K562 (cell line): ENCODE measurements at regions not wholly inside any gene's neighbourhood (a gene's known extent, or its start where the extent isn't known, plus 50 kb on each side); places are given as distances from the start of the nearest gene placed in this dataset.
A peak's percentile ranks its signal among the peaks of the same experiment; 100 is the strongest.

Experiments
- BRD9 ChIP-seq: fragments of 450-650 bp; IDR thresholded peaks from 2 replicates; pipeline ENCODE4 v1.6.1; 2018; ENCODE audit warnings: low read depth; ENCODE audit not compliant: partially characterized antibody
- ERF ChIP-seq: fragments of 450-650 bp; formaldehyde crosslinking; IDR thresholded peaks from 2 replicates; pipeline ENCODE4 v1.4.0; 2020; ENCODE audit warnings: mild to moderate bottlenecking, mixed read lengths
- FOXJ2 ChIP-seq: fragments of 200-800 bp; sonication (Bioruptor generic); IDR thresholded peaks from 2 replicates; pipeline ENCODE4 v1.6.1; 2016; ENCODE audit warnings: missing genetic modification characterization, missing compliant biosample characterization
- GABPA ChIP-seq: fragments of 200-800 bp; sonication (Bioruptor generic); conservative IDR thresholded peaks from 2 replicates; pipeline ENCODE4 v1.6.1; 2016; ENCODE audit warnings: low read depth, missing genetic modification characterization, missing compliant biosample characterization
- GATAD2B ChIP-seq: fragments of 450-650 bp; IDR thresholded peaks from 2 replicates; pipeline ENCODE4 v1.6.1; 2017; ENCODE audit warnings: mild to moderate bottlenecking, borderline replicate concordance
- HSF4 ChIP-seq: fragments of 250-450 bp; sonication (Bioruptor Pico); IDR thresholded peaks from 2 replicates; pipeline ENCODE4 v2.1.2; 2022; ENCODE audit warnings: mild to moderate bottlenecking, moderate library complexity, borderline replicate concordance
- IRF1 ChIP-seq: sonication (generic); formaldehyde crosslinking; IDR thresholded peaks from 2 replicates; pipeline ENCODE4 v1.8.0; 2022; ENCODE audit warnings: missing genetic modification reagents, mild to moderate bottlenecking, borderline replicate concordance
- NCOA2 ChIP-seq, 2 experiments: fragments of 450-650 bp; IDR thresholded peaks; 2 replicates each; pipeline ENCODE4 v1.6.1; 2018; ENCODE audit warnings: mild to moderate bottlenecking in 2 of 2, moderate library complexity in 1 of 2; ENCODE audit not compliant: partially characterized antibody in 2 of 2
- NRF1 ChIP-seq, 2 experiments: fragments of 450-650 bp; IDR thresholded peaks in 1 of 2; conservative IDR thresholded peaks in 1 of 2; 2 replicates each; pipeline ENCODE4 v1.6.1; 2014; ENCODE audit warnings: mild to moderate bottlenecking in 2 of 2
- PHB2 ChIP-seq: fragments of 450-650 bp; IDR thresholded peaks from 2 replicates; pipeline ENCODE4 v1.6.1; 2017; ENCODE audit warnings: low read depth
- RFX1 ChIP-seq: fragments of 450-650 bp; IDR thresholded peaks from 2 replicates; pipeline ENCODE4 v1.6.1; 2016; ENCODE audit warnings: mild to moderate bottlenecking, moderate library complexity
- SIX5 ChIP-seq, 2 experiments: IDR thresholded peaks; 2 replicates each; pipeline ENCODE4 v1.6.1; 2011; ENCODE audit warnings: low read length in 2 of 2, borderline replicate concordance in 1 of 2, low read depth in 1 of 2, mild to moderate bottlenecking in 1 of 2, moderate library complexity in 1 of 2; ENCODE audit not compliant: insufficient read depth in 1 of 2
- TBP ChIP-seq: optimal IDR thresholded peaks from 2 replicates; pipeline ENCODE3; 2011; ENCODE audit warnings: low read depth, low read length, improper control_type of control experiment
- TCF7 ChIP-seq: sonication (generic); IDR thresholded peaks from 2 replicates; pipeline ENCODE4 v1.6.1; 2016; ENCODE audit warnings: antibody characterized with exemption, borderline replicate concordance
- THAP12 ChIP-seq: fragments of 250-450 bp; sonication (Bioruptor Pico); IDR thresholded peaks from 2 replicates; pipeline ENCODE4 v1.9.0; 2021; ENCODE audit warnings: mild to moderate bottlenecking, inconsistent platforms
- THAP7 ChIP-seq: fragments of 250-450 bp; sonication (Bioruptor Pico); IDR thresholded peaks from 2 replicates; pipeline ENCODE4 v1.5.0; 2021
- ZBTB2 ChIP-seq: fragments of 450-650 bp; IDR thresholded peaks from 2 replicates; pipeline ENCODE4 v1.6.1; 2016; ENCODE audit warnings: antibody characterized with exemption
- ZC3H4 ChIP-seq: sonication (generic); formaldehyde crosslinking; IDR thresholded peaks from 2 replicates; pipeline ENCODE4 v1.9.0; 2021; ENCODE audit warnings: missing genetic modification reagents, borderline replicate concordance
- ZNF140 ChIP-seq: fragments of 250-450 bp; sonication (Bioruptor Pico); IDR thresholded peaks from 2 replicates; pipeline ENCODE4 v1.8.0; 2021; ENCODE audit warnings: moderate library complexity, mild to moderate bottlenecking, inconsistent platforms
- ZNF143 ChIP-seq: sonication (generic); formaldehyde crosslinking; IDR thresholded peaks from 2 replicates; pipeline ENCODE4 v1.9.0; 2022; ENCODE audit warnings: mild to moderate bottlenecking, missing genetic modification reagents
- ZNF146 ChIP-seq: IDR thresholded peaks from one replicate; pipeline ENCODE4 v1.6.1; 2018; ENCODE audit warnings: missing compliant biosample characterization; ENCODE audit not compliant: unreplicated experiment
- ZNF253 ChIP-seq: fragments of 250-450 bp; sonication (Bioruptor Pico); conservative IDR thresholded peaks from 2 replicates; pipeline ENCODE4 v1.6.1; 2021; ENCODE audit warnings: mild to moderate bottlenecking

GRCh38 chr4:184534511-184535391 lies 60.4 kb upstream of the IRF2 start (continued):
- TF ChIP-seq GABPA, result peak; percentile 55; the same call in 1 of the 2 replicates
- TF ChIP-seq BRD9, result no peak
- TF ChIP-seq PHB2, result no peak
- no peak for TF ChIP-seq ZBTB2
- TF ChIP-seq RFX1, result peak; percentile 18; the same call in 1 of the 2 replicates
- peak; percentile 69; the same call in 1 of the 2 replicates for TF ChIP-seq FOXJ2 (tag)
- TF ChIP-seq ERF (CRISPR knock-in tag), result no peak
- TF ChIP-seq ZNF143, result no peak
- TF ChIP-seq ZNF146 (CRISPR knock-in tag), result no peak
- no peak for TF ChIP-seq HSF4 (CRISPR knock-in tag)
- TF ChIP-seq ZNF253 (CRISPR knock-in tag), result no peak
- TF ChIP-seq ZNF140 (CRISPR knock-in tag), result no peak
- TF ChIP-seq NRF1 (conservative IDR thresholded peaks at IDR 0.05 in 1 of 2, IDR thresholded peaks at IDR 0.05 in 1 of 2), result no peak
- TF ChIP-seq THAP7, result no peak
- TF ChIP-seq NCOA2 (IDR thresholded peaks at IDR 0.05; ENCODE audit: partially characterized antibody in 2 of 2), result no peak
- no peak for TF ChIP-seq ZC3H4 (CRISPR knock-in tag)
- no peak for TF ChIP-seq TBP
- no peak for TF ChIP-seq IRF1 (CRISPR knock-in tag)
- no peak for TF ChIP-seq GATAD2B
- no peak for TF ChIP-seq SIX5 (IDR thresholded peaks at IDR 0.05; ENCODE audit: borderline replicate concordance in 1 of 2, insufficient read depth in 1 of 2, low read depth in 1 of 2, low read length in 2 of 2)
- TF ChIP-seq THAP12, result no peak
- TF ChIP-seq TCF7, result no peak
